K562 (cell line): ENCODE measurements at regions not wholly inside any gene's neighbourhood (a gene's known extent, or its start where the extent isn't known, plus 50 kb on each side); places are given as distances from the start of the nearest gene placed in this dataset.
A peak's percentile ranks its signal among the peaks of the same experiment; 100 is the strongest.

Experiments
- ATAC-seq: fragments of 200-7000 bp; cut with Tn5 transposase; 3 replicates; pipeline ENCODE4 v1.9.1; 2020; ENCODE audit warnings: moderate library complexity
- BruUV-seq: library from RNA; stranded (reverse); fragments of 400-500 nt; replicated peaks from 2 replicates; lab custom pipeline; 2021; lab: Mats Ljungman, UMichigan
- CTCF ChIA-PET: fragments of 300-600 bp; formaldehyde crosslinking; extraction: SDS; loops from one replicate; lab custom pipeline; 2021; ENCODE audit warnings: low intra/inter-chr PET ratio; lab: Yijun Ruan, JAX
- POLR2A ChIA-PET: fragments of 300-600, 350-650 bp; sonication (Branson Sonifier 250); formaldehyde crosslinking; extraction: SDS; loops from one replicate; lab custom pipeline; 2021; ENCODE audit warnings: antibody characterized with exemption, inconsistent platforms; lab: Yijun Ruan, JAX
- DNase-seq, 4 experiments: peaks; one replicate each; pipeline versions ENCODE4 v3.0.0 to v3.0.0-alpha.2; 2011 to 2018; ENCODE audit warnings: low spot score in 3 of 4, mixed read lengths in 3 of 4; ENCODE audit errors: extremely low read depth in 1 of 4
- FAIRE-seq: peaks from 2 replicates; lab custom pipeline; 2011; peaks lifted over from hg19 to GRCh38; lab: Jason Lieb, UNC
- H2AFZ ChIP-seq: 2 replicates; pipeline ENCODE4 v1.6.0; 2011; ENCODE audit warnings: low read depth, low read length, control low read depth, inconsistent platforms
- H3K27ac ChIP-seq: fragments of 200-600 bp; 3 replicates; pipeline ENCODE4 v1.8.0; 2011; ENCODE audit warnings: low read depth, mild to moderate bottlenecking, control low read depth, inconsistent platforms, low read length, moderate library complexity, mixed read lengths; ENCODE audit errors: extremely low read depth
- H3K27me3 ChIP-seq, 2 experiments: fragments of 300-600 bp in 1 of 2; 2 replicates in 1 of 2; 3 replicates in 1 of 2; pipeline versions ENCODE4 v1.6.0 to v1.8.0; 2011; ENCODE audit warnings: inconsistent platforms in 2 of 2, low read length in 2 of 2, mild to moderate bottlenecking in 1 of 2, mixed read lengths in 1 of 2, moderate library complexity in 1 of 2; ENCODE audit not compliant: control insufficient read depth in 2 of 2, insufficient read depth in 2 of 2
- H3K36me3 ChIP-seq: fragments of 300-600 bp; 3 replicates; pipeline ENCODE4 v1.8.0; 2011; ENCODE audit warnings: mild to moderate bottlenecking, low read length, inconsistent platforms; ENCODE audit not compliant: control insufficient read depth, insufficient read depth
- H3K4me1 ChIP-seq, 2 experiments: fragments of 200-600 bp in 1 of 2; replicated peaks in 1 of 2; 2 replicates in 1 of 2; 3 replicates in 1 of 2; pipeline versions ENCODE4 v1.5.1 to v1.8.0; 2011; ENCODE audit warnings: inconsistent platforms in 2 of 2, low read length in 2 of 2, mild to moderate bottlenecking in 1 of 2, mixed read lengths in 1 of 2, moderate library complexity in 1 of 2; ENCODE audit not compliant: control insufficient read depth in 2 of 2, insufficient read depth in 2 of 2
- H3K4me2 ChIP-seq: 2 replicates; pipeline ENCODE4 v1.6.1; 2011; ENCODE audit warnings: low read length, control low read depth, inconsistent platforms, mixed read lengths; ENCODE audit not compliant: insufficient read depth
- H3K4me3 ChIP-seq: fragments of 200-600 bp; sonication (generic), shearing (Covaris generic); 2 replicates; pipeline ENCODE4 v1.5.1; 2016; ENCODE audit warnings: control low read depth, inconsistent platforms
- H3K79me2 ChIP-seq: fragments of 200-600 bp; 3 replicates; pipeline ENCODE4 v1.8.0; 2011; ENCODE audit warnings: low read length, inconsistent platforms; ENCODE audit not compliant: control insufficient read depth, insufficient read depth
- H3K9ac ChIP-seq, 2 experiments: 2 replicates each; pipeline versions ENCODE4 v1.6.0 to v1.6.1; 2011; ENCODE audit warnings: low read depth in 2 of 2, low read length in 2 of 2, control low read depth in 1 of 2, inconsistent platforms in 1 of 2, mild to moderate bottlenecking in 1 of 2, mixed read lengths in 1 of 2; ENCODE audit not compliant: insufficient read depth in 1 of 2
- H3K9me1 ChIP-seq: one replicate; pipeline ENCODE4 v1.6.0; 2011; ENCODE audit warnings: inconsistent platforms, mild to moderate bottlenecking, low read length, moderate library complexity; ENCODE audit not compliant: control insufficient read depth, insufficient read depth
- H3K9me3 ChIP-seq: replicated peaks from 2 replicates; pipeline ENCODE4 v1.5.1; 2011; ENCODE audit warnings: low read depth, low read length, inconsistent platforms; ENCODE audit not compliant: control insufficient read depth, insufficient read depth
- H4K20me1 ChIP-seq: replicated peaks from 2 replicates; pipeline ENCODE4 v1.6.1; 2011; ENCODE audit warnings: low read length, inconsistent platforms, mixed read lengths; ENCODE audit not compliant: control insufficient read depth, insufficient read depth
- ATF6 ChIP-seq: sonication (generic); formaldehyde crosslinking; IDR thresholded peaks from 2 replicates; pipeline ENCODE4 v1.4.0; 2020; ENCODE audit warnings: mild to moderate bottlenecking, missing genetic modification reagents
- BCOR ChIP-seq: fragments of 450-650 bp; IDR thresholded peaks from 2 replicates; pipeline ENCODE4 v1.6.1; 2016
- BRF2 ChIP-seq: IDR thresholded peaks from 3 replicates; pipeline ENCODE4 v1.6.1; 2011; ENCODE audit warnings: borderline replicate concordance, mild to moderate bottlenecking; ENCODE audit not compliant: insufficient read length, insufficient read depth
- CHD1 ChIP-seq: fragments of 200-600 bp; sonication (generic); IDR thresholded peaks from one replicate; pipeline ENCODE4 v1.6.1; 2012; ENCODE audit warnings: mild to moderate bottlenecking, moderate library complexity, low read length, inconsistent platforms
- DIDO1 ChIP-seq: fragments of 450-650 bp; IDR thresholded peaks from 2 replicates; pipeline ENCODE4 v1.6.1; 2016; ENCODE audit warnings: low read depth, missing biosample characterization, missing genetic modification characterization
- FOXP1 ChIP-seq: sonication (generic); formaldehyde crosslinking; IDR thresholded peaks from 2 replicates; pipeline ENCODE4 v1.8.0; 2022; ENCODE audit warnings: mild to moderate bottlenecking, missing genetic modification reagents
- NBN ChIP-seq: fragments of 450-650 bp; IDR thresholded peaks from 2 replicates; pipeline ENCODE4 v1.6.1; 2016; ENCODE audit warnings: low read depth, mild to moderate bottlenecking
- RCOR1 ChIP-seq, 2 experiments: IDR thresholded peaks; 2 replicates each; pipeline ENCODE4 v1.6.1; 2012; ENCODE audit warnings: low read depth in 2 of 2, low read length in 2 of 2, borderline replicate concordance in 1 of 2, improper control_type of control experiment in 1 of 2
- SAP30 ChIP-seq: fragments of 200-600 bp; sonication (generic); IDR thresholded peaks from 2 replicates; pipeline ENCODE4 v1.6.1; 2012; ENCODE audit warnings: borderline replicate concordance, low read depth, mild to moderate bottlenecking, moderate library complexity, low read length, control low read depth, inconsistent platforms; ENCODE audit not compliant: insufficient read depth, poor library complexity, severe bottlenecking
- STAT5A ChIP-seq: IDR thresholded peaks from 2 replicates; pipeline ENCODE4 v1.6.1; 2012; ENCODE audit warnings: low read length, inconsistent platforms, borderline replicate concordance
- ZBED1 ChIP-seq: IDR thresholded peaks from 2 replicates; pipeline ENCODE4 v1.6.1; 2014
- ZNF184 ChIP-seq: sonication (generic); formaldehyde crosslinking; IDR thresholded peaks from 2 replicates; pipeline ENCODE4 v1.5.0; 2020; ENCODE audit warnings: missing genetic modification reagents
- ZNF316 ChIP-seq: fragments of 450-650 bp; IDR thresholded peaks from 2 replicates; pipeline ENCODE4 v1.6.1; 2016
- ZNF583 ChIP-seq: fragments of 250-450 bp; sonication (Bioruptor Pico); IDR thresholded peaks from 2 replicates; pipeline ENCODE4 v1.4.0; 2020
- ZNF780A ChIP-seq: fragments of 250-450 bp; sonication (Bioruptor Pico); IDR thresholded peaks from 2 replicates; pipeline ENCODE4 v1.5.0; 2021; ENCODE audit warnings: mild to moderate bottlenecking
- WGBS: fragments of 100-300 bp; shearing (Covaris generic); methylation state at CpG from one replicate; pipeline ENCODE4 v1.1.6; 2016; ENCODE audit warnings: low coverage, mixed read lengths; ENCODE audit not compliant: insufficient coverage; ENCODE audit errors: missing lambda C conversion rate; 5-methylcytosine and 5-hydroxymethylcytosine counted together
- in situ Hi-C: fragments of 300-500 bp; cut with MboI; formaldehyde crosslinking; loops from 4 replicates; pipeline ENCODE4 v1.15.0; 2018; ENCODE audit warnings: inconsistent platforms, mixed read lengths
- intact Hi-C: fragments of 100-400 bp; cut with micrococcal nuclease; formaldehyde crosslinking; loops from 2 replicates; pipeline ENCODE4 v1.14.2; 2022

GRCh38 chr12:25780771-25781170 lies 177.7 kb upstream of the RASSF8 start:
- Histone ChIP-seq H3K9me1 (no peaks in the 10 kb centered on the region), H3K36me3 (no peaks in the 10 kb centered on the region), H2AFZ (no peak overlapping the region), H3K27ac (no peak overlapping the region), H4K20me1 (no peaks in the 10 kb centered on the region), H3K27me3 (no peaks in the 10 kb centered on the region; a peak in 1 of 5 replicates), H3K79me2 (no peaks in the 10 kb centered on the region), H3K4me1 (no peaks in the 10 kb centered on the region), H3K4me2 (no peak overlapping the region), H3K4me3 (no peak overlapping the region), H3K9me3 (no peaks in the 10 kb centered on the region), H3K9ac (no peak overlapping the region)
- intact Hi-C loops: no loop called here
- ATAC-seq (no peak), DNase-seq (no peak), FAIRE-seq (no peak)
- peak; percentile 7; the same call in 1 of the 2 replicates for TF ChIP-seq ZNF316
- no peak for TF ChIP-seq ZBED1
- no peak for TF ChIP-seq BRF2
- no TSS peak for BruUV-seq
- POLR2A ChIA-PET: no interaction called here
- WGBS: 0% methylated on average over 3 of the region's 3 CpGs
- CTCF ChIA-PET: no interaction called here
- in situ Hi-C loops: no loop called here

GRCh38 chr12:25781232-25781631 lies 177.2 kb upstream of the RASSF8 start:
- Histone ChIP-seq H3K36me3 (no peaks in the 10 kb centered on the region), H2AFZ (no peak overlapping the region), H3K9me1 (no peaks in the 10 kb centered on the region), H3K9ac (no peak overlapping the region), H3K79me2 (no peaks in the 10 kb centered on the region), H3K4me2 (no peak overlapping the region), H3K4me3 (no peak overlapping the region), H4K20me1 (no peaks in the 10 kb centered on the region), H3K9me3 (no peaks in the 10 kb centered on the region), H3K27me3 (no peaks in the 10 kb centered on the region), H3K27ac (no peak overlapping the region), H3K4me1 (no peaks in the 10 kb centered on the region)
- DNase-seq (no peak), FAIRE-seq (no peak), ATAC-seq (no peak)
- intact Hi-C loops: no loop called here
- TF ChIP-seq DIDO1: no peak
- no peak for TF ChIP-seq CHD1
- TF ChIP-seq STAT5A: no peak
- no peak for TF ChIP-seq FOXP1
- TF ChIP-seq ZNF184 (CRISPR knock-in tag): no peak
- TF ChIP-seq ATF6: no peak
- no peak for TF ChIP-seq ZNF780A (CRISPR knock-in tag)
- no peak for TF ChIP-seq ZNF583 (CRISPR knock-in tag)
- no peak for TF ChIP-seq BCOR
- no peak for TF ChIP-seq RCOR1 (IDR thresholded peaks at IDR 0.05; ENCODE audit: borderline replicate concordance in 1 of 2, low read depth in 2 of 2, low read length in 2 of 2)
- no peak for TF ChIP-seq SAP30
- TF ChIP-seq NBN: no peak
- 0% methylated on average over 4 of the region's 4 CpGs for WGBS
- BruUV-seq: no TSS peak
- CTCF ChIA-PET: no interaction called here
- in situ Hi-C loops: no loop called here
- POLR2A ChIA-PET: no interaction called here
